GM13977 (cell line): ENCODE measurements at regions not wholly inside any gene's neighbourhood (a gene's known extent, or its start where the extent isn't known, plus 50 kb on each side); places are given as distances from the start of the nearest gene placed in this dataset.

Experiments
- DNase-seq: peaks from one replicate; pipeline ENCODE4 v3.0.0; 2012; ENCODE audit warnings: low spot score
- in situ Hi-C: fragments of 300-500 bp; cut with MboI; formaldehyde crosslinking; loops from one replicate; pipeline ENCODE4 v1.12.0; 2022; ENCODE audit warnings: low sequenced_read_pairs, low pct_unique_long_range_greater_than_20kb, mixed read lengths, inconsistent platforms; ENCODE audit not compliant: unreplicated experiment
- TF ChIP-seq, protein P1 (sequence below): IDR thresholded peaks from 2 replicates; pipeline ENCODE4 v1.5.1; 2012; ENCODE audit warnings: mild to moderate bottlenecking, control low read depth; ENCODE audit not compliant: insufficient read depth; ENCODE audit errors: extremely low read depth, missing control alignments

DNA sequence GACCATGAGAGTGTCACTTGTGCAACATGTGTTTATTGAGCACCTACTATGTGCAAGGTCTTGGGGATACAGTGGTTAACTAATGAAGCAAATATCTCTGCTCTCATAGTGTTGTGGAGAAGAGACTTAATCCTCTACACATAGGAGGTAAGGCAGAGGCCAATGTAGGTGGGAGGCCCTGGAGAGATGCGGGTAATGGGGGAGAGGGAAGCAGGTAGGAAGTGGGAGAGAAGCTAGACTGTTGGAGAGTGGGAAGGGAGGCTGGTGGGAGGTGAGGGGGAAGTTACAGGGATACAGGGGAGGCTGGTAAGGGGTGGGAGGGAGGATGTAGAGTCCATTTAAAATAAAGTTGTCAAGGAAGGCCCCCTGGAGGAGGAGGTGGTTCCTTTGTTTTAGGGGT is 240.0 kb downstream of the MIAT start:
- TF ChIP-seq, protein P1, sequence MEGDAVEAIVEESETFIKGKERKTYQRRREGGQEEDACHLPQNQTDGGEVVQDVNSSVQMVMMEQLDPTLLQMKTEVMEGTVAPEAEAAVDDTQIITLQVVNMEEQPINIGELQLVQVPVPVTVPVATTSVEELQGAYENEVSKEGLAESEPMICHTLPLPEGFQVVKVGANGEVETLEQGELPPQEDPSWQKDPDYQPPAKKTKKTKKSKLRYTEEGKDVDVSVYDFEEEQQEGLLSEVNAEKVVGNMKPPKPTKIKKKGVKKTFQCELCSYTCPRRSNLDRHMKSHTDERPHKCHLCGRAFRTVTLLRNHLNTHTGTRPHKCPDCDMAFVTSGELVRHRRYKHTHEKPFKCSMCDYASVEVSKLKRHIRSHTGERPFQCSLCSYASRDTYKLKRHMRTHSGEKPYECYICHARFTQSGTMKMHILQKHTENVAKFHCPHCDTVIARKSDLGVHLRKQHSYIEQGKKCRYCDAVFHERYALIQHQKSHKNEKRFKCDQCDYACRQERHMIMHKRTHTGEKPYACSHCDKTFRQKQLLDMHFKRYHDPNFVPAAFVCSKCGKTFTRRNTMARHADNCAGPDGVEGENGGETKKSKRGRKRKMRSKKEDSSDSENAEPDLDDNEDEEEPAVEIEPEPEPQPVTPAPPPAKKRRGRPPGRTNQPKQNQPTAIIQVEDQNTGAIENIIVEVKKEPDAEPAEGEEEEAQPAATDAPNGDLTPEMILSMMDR: no peak
- no peak for DNase-seq
- in situ Hi-C loops: no loop called here

DNA sequence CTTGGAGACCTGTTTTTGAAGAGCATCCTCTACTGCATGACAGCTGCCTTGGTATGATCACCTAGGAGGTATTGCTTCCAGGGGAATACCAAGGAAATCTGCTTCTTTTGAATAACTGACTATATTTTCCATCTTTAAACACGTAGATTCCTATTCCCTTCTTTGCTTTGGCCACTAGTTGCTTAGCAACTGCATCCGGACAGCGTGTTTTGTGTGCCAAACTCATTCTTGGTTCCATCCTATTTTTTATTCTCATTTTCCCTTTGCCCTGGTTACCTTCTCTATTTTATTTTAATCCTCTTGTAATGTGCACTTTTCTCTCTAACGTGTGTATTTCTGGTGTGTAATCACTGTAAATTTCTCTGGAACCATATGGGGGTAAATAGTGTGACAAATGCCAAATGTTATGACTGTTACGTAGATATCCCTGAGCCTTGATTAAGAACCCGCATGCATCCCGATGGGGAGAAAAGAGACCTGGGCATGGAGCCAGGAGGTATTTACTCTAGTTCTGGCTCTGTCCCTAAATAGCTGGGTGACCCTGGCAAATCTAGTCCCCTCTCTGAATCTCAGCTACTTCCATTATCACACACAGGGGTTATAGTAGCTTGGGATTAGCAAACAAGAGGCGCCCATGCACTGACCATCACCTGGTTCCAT is 241.7 kb downstream of the MIAT start:
- TF ChIP-seq, protein P1: no peak
- DNase-seq: no peak
- in situ Hi-C loops: no loop called here

DNA sequence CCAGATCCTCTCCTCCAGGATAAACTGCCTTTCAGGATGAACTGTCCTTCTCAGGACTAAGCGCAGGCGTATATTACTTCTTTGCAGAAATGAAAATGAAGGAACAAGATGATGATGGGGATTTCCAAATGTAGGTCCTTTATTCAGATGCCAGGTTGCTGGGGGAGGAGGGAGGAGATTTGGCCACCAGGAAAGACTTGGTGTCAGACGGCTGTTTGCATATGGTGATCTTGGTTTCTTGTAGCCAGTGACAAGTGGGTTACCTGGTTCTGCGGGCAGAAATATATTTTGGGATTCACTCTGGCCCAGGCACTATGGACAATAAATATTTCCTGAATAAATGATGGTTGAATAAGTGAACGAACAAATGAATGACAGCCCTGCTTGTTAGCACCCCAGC is 243.4 kb downstream of the MIAT start:
- TF ChIP-seq, protein P1: no peak
- in situ Hi-C loops: no loop called here
- no peak for DNase-seq

DNA sequence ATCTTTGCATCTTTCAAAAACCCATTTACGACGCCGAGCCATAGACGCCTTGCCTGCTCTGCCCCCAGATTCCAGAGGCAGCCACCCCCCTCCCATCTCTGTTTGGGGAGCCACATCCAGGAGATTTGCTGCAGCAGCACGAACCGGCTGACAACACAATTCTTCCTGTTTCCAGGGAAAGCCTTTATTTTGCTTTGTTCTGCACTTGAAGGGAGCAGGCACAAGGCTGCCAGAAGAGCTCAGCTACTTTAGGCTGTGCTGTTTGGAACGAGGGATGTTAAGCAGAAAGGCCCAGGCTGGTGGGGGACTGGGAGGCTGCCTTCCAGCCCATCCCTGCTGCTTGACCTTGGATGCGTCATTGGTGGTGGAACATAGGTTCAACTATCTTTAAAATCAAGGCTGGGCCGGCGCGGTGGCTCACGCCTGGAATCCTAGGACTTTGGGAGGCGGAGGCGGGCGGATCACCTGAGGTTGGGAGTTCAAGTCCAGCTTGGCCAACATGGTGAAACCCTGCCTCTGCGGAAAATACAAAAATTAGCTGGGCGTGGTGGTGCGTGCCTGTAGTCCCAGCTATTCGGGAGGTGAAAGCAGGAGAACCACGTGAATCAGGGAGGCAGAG is 243.9 kb downstream of the MIAT start:
- TF ChIP-seq, protein P1: no peak
- no peak for DNase-seq
- in situ Hi-C loops: no loop called here

DNA sequence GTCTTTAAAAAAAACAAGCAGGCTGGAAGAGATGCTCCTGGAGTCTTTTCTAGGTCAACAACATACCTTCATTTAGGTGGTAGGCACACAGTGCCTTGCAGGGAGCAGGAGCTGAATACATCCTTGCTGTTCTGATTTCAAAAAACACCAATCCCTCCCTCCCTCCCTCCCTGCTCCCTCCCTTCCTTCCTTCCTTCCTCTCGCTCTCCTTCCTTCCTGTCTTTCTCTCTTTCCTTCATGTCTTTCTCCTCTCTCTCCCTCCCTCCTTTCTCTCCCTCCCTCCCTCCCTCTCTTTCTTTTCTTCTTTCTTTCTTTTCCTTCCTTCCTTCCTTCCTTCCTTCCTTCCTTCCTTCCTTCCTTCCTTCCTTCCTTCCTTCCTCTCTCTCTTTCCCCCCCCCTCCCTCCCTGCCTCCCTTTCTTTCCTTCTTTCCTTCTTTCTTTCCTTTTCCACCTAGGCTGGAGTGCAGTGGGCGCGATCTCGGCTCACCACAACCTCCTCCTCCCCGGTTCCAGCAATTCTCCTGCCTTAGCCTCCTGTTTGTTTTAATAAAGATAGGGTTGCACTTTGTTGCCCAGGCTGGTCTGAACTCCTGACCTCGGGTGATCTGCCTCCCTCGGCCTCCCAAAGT is 245.1 kb downstream of the MIAT start:
- in situ Hi-C loops: no loop called here
- no peak for DNase-seq
- TF ChIP-seq, protein P1: no peak

DNA sequence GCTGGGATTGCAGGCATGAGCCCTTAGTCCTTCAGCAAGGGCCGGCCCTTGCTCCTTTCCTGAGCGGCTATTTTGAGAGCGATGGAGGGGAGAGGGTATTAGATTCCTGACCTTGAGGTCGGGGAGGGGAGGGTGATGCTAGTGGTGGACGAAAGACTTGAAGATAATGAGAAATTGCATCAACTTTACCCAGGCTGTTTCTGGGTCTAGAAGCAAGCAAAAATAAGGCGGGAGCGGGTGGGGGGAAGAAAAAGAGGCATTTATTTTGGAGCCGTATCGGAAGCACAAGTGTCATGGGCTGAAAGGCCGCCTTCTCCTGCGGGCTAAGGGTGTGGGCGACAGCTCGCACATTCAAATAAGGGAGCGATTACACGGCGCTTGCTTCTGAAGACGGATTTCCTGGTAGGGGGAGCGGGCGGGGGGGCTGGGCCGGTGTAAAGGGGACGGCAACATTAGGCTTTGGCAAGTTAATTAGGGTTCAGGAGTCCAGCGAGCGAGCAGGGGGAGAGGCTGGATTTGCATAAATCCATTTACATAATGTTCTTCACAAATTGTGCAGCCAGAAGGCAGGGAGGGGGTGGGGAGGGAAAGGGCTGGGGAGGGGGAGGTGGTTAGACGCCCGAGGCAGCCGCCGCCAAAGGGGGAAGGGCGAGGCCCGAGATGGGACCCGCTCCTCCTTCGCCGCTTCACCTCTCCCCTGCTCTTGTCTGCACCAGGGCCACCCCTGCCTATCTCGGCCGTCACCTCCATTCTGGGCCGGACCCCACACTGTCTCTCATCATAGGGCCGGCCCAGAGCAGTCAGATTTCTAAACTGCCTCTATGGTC is 245.9 kb downstream of the MIAT start:
- TF ChIP-seq, protein P1: no peak
- no peak for DNase-seq
- in situ Hi-C loops: no loop called here
